Peyer's patch (tissue), 4 donors: ENCODE measurements at regions not wholly inside any gene's neighbourhood (a gene's known extent, or its start where the extent isn't known, plus 50 kb on each side); places are given as distances from the start of the nearest gene placed in this dataset.

Source experiments
- DNase-seq, 3 donors: peaks; one replicate each; pipeline ENCODE4 v3.0.0-alpha.2; 2017 to 2019
- H3K27ac ChIP-seq, 4 donors: fragments of 200-600 bp; sonication (generic); one replicate each; pipeline ENCODE4 v1.5.1; 2016 to 2019
- H3K27me3 ChIP-seq, 2 donors: fragments of 200-600 bp; sonication (generic); one replicate each; pipeline ENCODE4 v1.5.1; 2019
- H3K36me3 ChIP-seq, 3 donors: fragments of 200-600 bp; sonication (generic); one replicate each; pipeline ENCODE4 v1.5.1; 2016 to 2019
- H3K4me1 ChIP-seq, 4 donors: fragments of 200-600 bp; sonication (generic); one replicate each; pipeline ENCODE4 v1.5.1; 2016 to 2019
- H3K4me3 ChIP-seq, 4 donors: fragments of 200-600 bp; sonication (generic); 1 replicate in 3 of 4; 2 replicates in 1 of 4; pipeline ENCODE4 v1.5.1; 2016 to 2019; ENCODE audit warnings: mild to moderate bottlenecking in 1 of 4
- H3K9me3 ChIP-seq, 4 donors: fragments of 200-600 bp; sonication (generic); one replicate each; pipeline ENCODE4 v1.5.1; 2016 to 2019; ENCODE audit warnings: mild to moderate bottlenecking in 1 of 4
- POLR2A ChIP-seq, 2 donors: fragments of 450-650 bp; IDR thresholded peaks; one replicate each; pipeline ENCODE4 v1.5.1; 2017; ENCODE audit warnings: antibody characterized with exemption in 2 of 2, mild to moderate bottlenecking in 2 of 2, moderate library complexity in 2 of 2
- TF ChIP-seq, protein P1 (sequence below), 6 experiments: fragments of 450-650 bp in 4 of 6; fragments of 200-600 bp in 2 of 6; sonication (generic) in 1 of 6; IDR thresholded peaks; one replicate each; pipeline ENCODE4 v1.5.1; 2017 to 2019; ENCODE audit warnings: antibody characterized with exemption in 6 of 6, mild to moderate bottlenecking in 3 of 6, moderate library complexity in 1 of 6

- no peak for DNase-seq
- H3K36me3 ChIP-seq: no peaks in the 10 kb centered on the region
Observed at GRCh38 chr4:128480945-128481344, 193.3 kb upstream of the PGRMC2 start.

DNA sequence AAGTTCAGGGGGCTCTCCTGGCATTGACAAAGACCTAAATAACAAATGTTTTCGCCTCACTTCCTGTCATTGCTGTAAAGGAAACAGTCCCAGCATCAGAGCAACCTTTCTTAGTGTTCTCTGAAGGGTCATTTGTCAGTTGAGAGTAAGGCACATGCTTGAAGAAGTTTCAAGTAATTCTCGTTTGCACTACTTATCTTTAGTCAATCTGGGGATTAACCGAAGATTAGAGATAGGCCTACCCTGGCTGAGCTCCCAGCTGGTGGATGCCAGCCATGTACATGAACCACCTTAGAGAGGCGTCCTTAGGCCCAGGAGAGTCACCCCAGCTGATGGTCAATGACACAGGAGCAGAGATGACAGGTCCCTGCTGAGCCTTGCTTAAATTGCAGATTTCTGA is 189.9 kb upstream of the PGRMC2 start:
- no peaks in the 10 kb centered on the region for H3K27me3 ChIP-seq
- no peaks in the 10 kb centered on the region for H3K36me3 ChIP-seq
- DNase-seq: no peak
- no peaks in the 10 kb centered on the region for H3K9me3 ChIP-seq
- no peak overlapping the region for H3K27ac ChIP-seq
- no peak for TF ChIP-seq POLR2A (IDR thresholded peaks at IDR 0.05)
- TF ChIP-seq, protein P1, sequence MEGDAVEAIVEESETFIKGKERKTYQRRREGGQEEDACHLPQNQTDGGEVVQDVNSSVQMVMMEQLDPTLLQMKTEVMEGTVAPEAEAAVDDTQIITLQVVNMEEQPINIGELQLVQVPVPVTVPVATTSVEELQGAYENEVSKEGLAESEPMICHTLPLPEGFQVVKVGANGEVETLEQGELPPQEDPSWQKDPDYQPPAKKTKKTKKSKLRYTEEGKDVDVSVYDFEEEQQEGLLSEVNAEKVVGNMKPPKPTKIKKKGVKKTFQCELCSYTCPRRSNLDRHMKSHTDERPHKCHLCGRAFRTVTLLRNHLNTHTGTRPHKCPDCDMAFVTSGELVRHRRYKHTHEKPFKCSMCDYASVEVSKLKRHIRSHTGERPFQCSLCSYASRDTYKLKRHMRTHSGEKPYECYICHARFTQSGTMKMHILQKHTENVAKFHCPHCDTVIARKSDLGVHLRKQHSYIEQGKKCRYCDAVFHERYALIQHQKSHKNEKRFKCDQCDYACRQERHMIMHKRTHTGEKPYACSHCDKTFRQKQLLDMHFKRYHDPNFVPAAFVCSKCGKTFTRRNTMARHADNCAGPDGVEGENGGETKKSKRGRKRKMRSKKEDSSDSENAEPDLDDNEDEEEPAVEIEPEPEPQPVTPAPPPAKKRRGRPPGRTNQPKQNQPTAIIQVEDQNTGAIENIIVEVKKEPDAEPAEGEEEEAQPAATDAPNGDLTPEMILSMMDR (IDR thresholded peaks at IDR 0.05): no peak
- H3K4me3 ChIP-seq: no peak overlapping the region
- H3K4me1 ChIP-seq: no peaks in the 10 kb centered on the region

More at GRCh38 chr4:128480945-128481344, 193.3 kb upstream of the PGRMC2 start:
- Histone ChIP-seq H3K4me3 (no peak overlapping the region), H3K27me3 (no peaks in the 10 kb centered on the region), H3K27ac (no peak overlapping the region), H3K4me1 (no peaks in the 10 kb centered on the region), H3K9me3 (no peaks in the 10 kb centered on the region)
- TF ChIP-seq, protein P1 (IDR thresholded peaks at IDR 0.05): no peak
- TF ChIP-seq POLR2A (IDR thresholded peaks at IDR 0.05): no peak

GRCh38 chr4:128475597-128475996 is 188.0 kb upstream of the PGRMC2 start:
- Histone ChIP-seq H3K27ac (no peak overlapping the region), H3K4me1 (no peaks in the 10 kb centered on the region), H3K4me3 (no peak overlapping the region), H3K27me3 (no peaks in the 10 kb centered on the region), H3K9me3 (no peaks in the 10 kb centered on the region), H3K36me3 (no peaks in the 10 kb centered on the region)
- TF ChIP-seq, protein P1 (IDR thresholded peaks at IDR 0.05): no peak
- TF ChIP-seq POLR2A (IDR thresholded peaks at IDR 0.05): no peak
- DNase-seq: no peak

DNA sequence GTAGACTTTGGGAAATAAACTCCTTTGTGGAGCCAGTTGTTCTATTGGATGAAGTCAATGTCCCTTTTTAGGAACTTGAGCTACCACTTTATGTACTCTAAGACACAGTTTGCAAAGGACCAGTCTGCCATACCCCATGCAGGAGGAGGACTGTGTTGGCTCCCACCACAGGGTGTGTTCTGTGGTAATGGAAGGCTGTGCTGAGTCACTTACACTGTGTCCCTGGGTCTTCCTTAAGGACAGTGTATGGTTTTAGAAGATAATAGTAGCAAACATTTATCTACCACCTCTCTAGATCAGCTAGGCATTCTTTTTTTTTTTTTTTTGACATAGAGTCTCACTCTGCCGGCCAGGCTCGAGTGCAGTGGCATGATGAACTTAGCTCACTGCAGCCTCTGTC is 184.0 kb upstream of the PGRMC2 start:
- H3K36me3 ChIP-seq: no peaks in the 10 kb centered on the region
- peaks cover 0 to 8% (median 0%) of the 10 kb centered on the region in 4 donors for H3K4me1 ChIP-seq
- no peaks in the 10 kb centered on the region for H3K9me3 ChIP-seq
- H3K27me3 ChIP-seq: no peaks in the 10 kb centered on the region
- no peak for DNase-seq
- no peak overlapping the region for H3K27ac ChIP-seq
- TF ChIP-seq POLR2A (IDR thresholded peaks at IDR 0.05): no peak
- TF ChIP-seq, protein P1 (IDR thresholded peaks at IDR 0.05): no peak
- no peak overlapping the region for H3K4me3 ChIP-seq

- H3K4me1 ChIP-seq: peaks cover 0 to 8% (median 0%) of the 10 kb centered on the region in 4 donors
- TF ChIP-seq, protein P1 (IDR thresholded peaks at IDR 0.05): no peak
- TF ChIP-seq POLR2A (IDR thresholded peaks at IDR 0.05): no peak
- H3K9me3 ChIP-seq: no peaks in the 10 kb centered on the region
Observed at GRCh38 chr4:128470492-128471053, 183.0 kb upstream of the PGRMC2 start.

More at GRCh38 chr4:128470492-128471053, 183.0 kb upstream of the PGRMC2 start:
- no peak for DNase-seq
- no peaks in the 10 kb centered on the region for H3K27me3 ChIP-seq
- no peaks in the 10 kb centered on the region for H3K36me3 ChIP-seq
- H3K27ac ChIP-seq: no peak overlapping the region
- H3K4me3 ChIP-seq: no peak overlapping the region
